ACC112 (cell line): ENCODE measurements at regions not wholly inside any gene's neighbourhood (a gene's known extent, or its start where the extent isn't known, plus 50 kb on each side); places are given as distances from the start of the nearest gene placed in this dataset.
A peak's percentile ranks its signal among the peaks of the same experiment; 100 is the strongest.

Source experiments
- H2AFZ ChIP-seq: fragments of 200-600 bp; sonication (generic); one replicate; pipeline ENCODE4 v1.6.0; 2017; ENCODE audit warnings: antibody characterized with exemption, low read length; ENCODE audit not compliant: unreplicated experiment
- H3K27ac ChIP-seq: fragments of 200-600 bp; sonication (generic); 2 replicates; pipeline ENCODE4 v1.5.1; 2014; ENCODE audit warnings: low read depth, mild to moderate bottlenecking, antibody characterized with exemption, low read length, moderate library complexity
- H3K27me3 ChIP-seq: fragments of 200-600 bp; sonication (generic); 2 replicates; pipeline ENCODE4 v1.6.1; 2014; ENCODE audit warnings: mild to moderate bottlenecking, antibody characterized with exemption, low read length, moderate library complexity, mixed read lengths; ENCODE audit not compliant: insufficient read depth
- H3K36me3 ChIP-seq: fragments of 200-600 bp; sonication (generic); 2 replicates; pipeline ENCODE4 v1.6.1; 2016; ENCODE audit warnings: mild to moderate bottlenecking, antibody characterized with exemption, low read length, moderate library complexity, mixed read lengths; ENCODE audit not compliant: insufficient read depth
- H3K4me1 ChIP-seq: fragments of 200-600 bp; sonication (generic); one replicate; pipeline ENCODE4 v1.6.1; 2016; ENCODE audit warnings: low read length, mixed read lengths; ENCODE audit not compliant: insufficient read depth, unreplicated experiment, control insufficient read depth
- H3K4me3 ChIP-seq: fragments of 200-600 bp; sonication (generic); 2 replicates; pipeline ENCODE4 v1.5.1; 2014; ENCODE audit warnings: mild to moderate bottlenecking, low read depth, low read length
- H3K79me2 ChIP-seq: fragments of 200-600 bp; sonication (generic); one replicate; pipeline ENCODE4 v1.6.0; 2016; ENCODE audit warnings: low read length; ENCODE audit not compliant: control insufficient read depth, unreplicated experiment, insufficient read depth

GRCh38 chr3:178184833-178185232 is 351.4 kb upstream of the KCNMB2 start:
- H3K27me3 ChIP-seq: no peaks in the 10 kb centered on the region
- no peak overlapping the region for H3K4me3 ChIP-seq
- H2AFZ ChIP-seq: no peak overlapping the region
- no peaks in the 10 kb centered on the region for H3K4me1 ChIP-seq
- no peaks in the 10 kb centered on the region for H3K79me2 ChIP-seq
- H3K36me3 ChIP-seq: no peaks in the 10 kb centered on the region
- H3K27ac ChIP-seq: no peak overlapping the region

- no peak overlapping the region for H2AFZ ChIP-seq
- no peak overlapping the region for H3K27ac ChIP-seq
- no peak overlapping the region for H3K4me3 ChIP-seq
- H3K36me3 ChIP-seq: no peaks in the 10 kb centered on the region
- no peaks in the 10 kb centered on the region for H3K79me2 ChIP-seq
- H3K4me1 ChIP-seq: no peaks in the 10 kb centered on the region
- H3K27me3 ChIP-seq: no peaks in the 10 kb centered on the region
Measured at GRCh38 chr3:178186666-178187065, 349.6 kb upstream of the KCNMB2 start.

GRCh38 chr3:178189854-178190253 is 346.4 kb upstream of the KCNMB2 start:
- Histone ChIP-seq H3K4me3 (no peak overlapping the region), H3K27me3 (no peaks in the 10 kb centered on the region), H3K79me2 (no peaks in the 10 kb centered on the region), H3K36me3 (no peaks in the 10 kb centered on the region), H2AFZ (no peak overlapping the region), H3K27ac (no peak overlapping the region), H3K4me1 (no peaks in the 10 kb centered on the region)

GRCh38 chr3:178193846-178194245 is 342.4 kb upstream of the KCNMB2 start:
- no peaks in the 10 kb centered on the region for H3K27me3 ChIP-seq
- H3K27ac ChIP-seq: no peak overlapping the region
- H2AFZ ChIP-seq: no peak overlapping the region
- no peaks in the 10 kb centered on the region for H3K36me3 ChIP-seq
- no peaks in the 10 kb centered on the region for H3K79me2 ChIP-seq
- peaks cover 26% of the 10 kb centered on the region for H3K4me1 ChIP-seq
- H3K4me3 ChIP-seq: no peak overlapping the region

- H2AFZ ChIP-seq: no peak overlapping the region
- H3K4me1 ChIP-seq: peaks cover 26% of the 10 kb centered on the region
- no peak overlapping the region for H3K4me3 ChIP-seq
- H3K27me3 ChIP-seq: no peaks in the 10 kb centered on the region
- H3K36me3 ChIP-seq: no peaks in the 10 kb centered on the region
- no peak overlapping the region for H3K27ac ChIP-seq
- no peaks in the 10 kb centered on the region for H3K79me2 ChIP-seq
Measured at GRCh38 chr3:178194539-178194938, 341.7 kb upstream of the KCNMB2 start.

GRCh38 chr3:178195824-178196223 is 340.4 kb upstream of the KCNMB2 start:
- H3K27me3 ChIP-seq: no peaks in the 10 kb centered on the region
- peaks cover 26% of the 10 kb centered on the region for H3K4me1 ChIP-seq
- H2AFZ ChIP-seq: peak overlapping the region; percentile 74
- no peaks in the 10 kb centered on the region for H3K36me3 ChIP-seq
- H3K27ac ChIP-seq: peak overlapping the region; percentile 63
- no peak overlapping the region for H3K4me3 ChIP-seq
- no peaks in the 10 kb centered on the region for H3K79me2 ChIP-seq

GRCh38 chr3:178198329-178198728 is 337.9 kb upstream of the KCNMB2 start:
- H3K27ac ChIP-seq: no peak overlapping the region
- no peaks in the 10 kb centered on the region for H3K36me3 ChIP-seq
- peak overlapping the region; percentile 21 for H2AFZ ChIP-seq
- no peaks in the 10 kb centered on the region for H3K27me3 ChIP-seq
- H3K4me1 ChIP-seq: peaks cover 26% of the 10 kb centered on the region
- H3K79me2 ChIP-seq: no peaks in the 10 kb centered on the region
- no peak overlapping the region for H3K4me3 ChIP-seq

GRCh38 chr3:178200316-178200715 is 335.9 kb upstream of the KCNMB2 start:
- H3K4me1 ChIP-seq: peaks cover 24% of the 10 kb centered on the region
- no peaks in the 10 kb centered on the region for H3K36me3 ChIP-seq
- no peak overlapping the region for H3K4me3 ChIP-seq
- H2AFZ ChIP-seq: no peak overlapping the region
- H3K79me2 ChIP-seq: no peaks in the 10 kb centered on the region
- H3K27ac ChIP-seq: no peak overlapping the region
- no peaks in the 10 kb centered on the region for H3K27me3 ChIP-seq

GRCh38 chr3:178201714-178202113 is 334.5 kb upstream of the KCNMB2 start:
- H3K4me3 ChIP-seq: no peak overlapping the region
- no peaks in the 10 kb centered on the region for H3K27me3 ChIP-seq
- H3K4me1 ChIP-seq: peaks cover 11% of the 10 kb centered on the region
- no peaks in the 10 kb centered on the region for H3K79me2 ChIP-seq
- H2AFZ ChIP-seq: no peak overlapping the region
- H3K36me3 ChIP-seq: no peaks in the 10 kb centered on the region
- H3K27ac ChIP-seq: no peak overlapping the region

- peaks cover 6% of the 10 kb centered on the region for H3K4me1 ChIP-seq
- H2AFZ ChIP-seq: no peak overlapping the region
- H3K27ac ChIP-seq: no peak overlapping the region
- H3K36me3 ChIP-seq: no peaks in the 10 kb centered on the region
- no peaks in the 10 kb centered on the region for H3K79me2 ChIP-seq
- no peak overlapping the region for H3K4me3 ChIP-seq
- no peaks in the 10 kb centered on the region for H3K27me3 ChIP-seq
Measured at GRCh38 chr3:178202194-178202593, 334.0 kb upstream of the KCNMB2 start.

- Histone ChIP-seq H3K79me2 (no peaks in the 10 kb centered on the region), H2AFZ (peak overlapping the region; percentile 18), H3K27ac (no peak overlapping the region), H3K36me3 (no peaks in the 10 kb centered on the region), H3K27me3 (no peaks in the 10 kb centered on the region), H3K4me1 (peaks cover 6% of the 10 kb centered on the region), H3K4me3 (no peak overlapping the region)
Measured at GRCh38 chr3:178203165-178203564, 333.1 kb upstream of the KCNMB2 start.
